Glomerular endothelial cell (primary cell): ENCODE measurements at regions not wholly inside any gene's neighbourhood (a gene's known extent, or its start where the extent isn't known, plus 50 kb on each side); places are given as distances from the start of the nearest gene placed in this dataset.
"Not testable (repeated sequence)": the region's sequence is repeated elsewhere in the genome, so short reads cannot be mapped to it uniquely, and the experiment has no call there.

ENCODE experiments used
- DNase-seq: peaks from one replicate; pipeline ENCODE4 v3.0.0-alpha.2; 2011; ENCODE audit warnings: low read depth, low spot score; ENCODE audit errors: extremely low read depth

DNA sequence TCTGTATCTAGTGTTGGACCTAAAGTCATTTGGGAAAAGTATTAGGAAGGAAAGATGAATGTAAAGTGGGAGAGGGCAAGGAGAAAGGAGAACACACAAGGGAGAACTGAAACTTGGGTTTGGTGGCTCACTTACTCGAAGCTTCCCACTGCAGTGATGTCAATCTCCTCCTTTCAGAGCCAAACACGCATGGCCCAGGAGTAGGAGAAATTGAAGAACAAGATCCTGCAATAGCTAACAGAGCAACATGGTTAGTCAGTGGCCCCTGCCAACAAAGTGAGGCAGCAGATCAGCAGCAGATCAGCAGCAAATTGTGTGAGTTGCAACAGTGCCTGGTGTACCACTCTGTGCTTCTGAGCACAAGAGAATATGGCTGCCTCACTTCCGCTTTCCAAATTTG, 366.4 kb downstream of the PSAT1 start:
- DNase-seq: no peak

DNA sequence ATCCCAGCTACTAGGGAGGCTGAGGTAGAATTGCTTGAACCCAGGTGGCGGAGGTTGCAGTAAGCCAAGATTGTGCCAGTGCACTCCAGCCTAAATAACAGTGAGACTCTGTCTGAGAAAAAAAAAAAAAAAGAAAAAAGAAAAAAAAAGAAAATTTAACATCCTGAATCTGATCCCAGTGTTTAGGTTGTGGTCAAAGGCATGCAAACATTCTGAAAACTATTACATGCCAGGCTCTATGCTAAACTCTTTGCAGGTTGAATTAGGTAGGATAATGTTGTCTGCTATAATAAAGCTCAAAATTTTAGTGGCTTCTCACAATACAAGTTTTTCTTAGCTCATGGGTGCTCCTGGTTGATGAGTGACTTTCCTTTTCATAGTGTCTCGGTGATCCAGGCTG, 367.4 kb downstream of the PSAT1 start:
- no peak for DNase-seq

DNA sequence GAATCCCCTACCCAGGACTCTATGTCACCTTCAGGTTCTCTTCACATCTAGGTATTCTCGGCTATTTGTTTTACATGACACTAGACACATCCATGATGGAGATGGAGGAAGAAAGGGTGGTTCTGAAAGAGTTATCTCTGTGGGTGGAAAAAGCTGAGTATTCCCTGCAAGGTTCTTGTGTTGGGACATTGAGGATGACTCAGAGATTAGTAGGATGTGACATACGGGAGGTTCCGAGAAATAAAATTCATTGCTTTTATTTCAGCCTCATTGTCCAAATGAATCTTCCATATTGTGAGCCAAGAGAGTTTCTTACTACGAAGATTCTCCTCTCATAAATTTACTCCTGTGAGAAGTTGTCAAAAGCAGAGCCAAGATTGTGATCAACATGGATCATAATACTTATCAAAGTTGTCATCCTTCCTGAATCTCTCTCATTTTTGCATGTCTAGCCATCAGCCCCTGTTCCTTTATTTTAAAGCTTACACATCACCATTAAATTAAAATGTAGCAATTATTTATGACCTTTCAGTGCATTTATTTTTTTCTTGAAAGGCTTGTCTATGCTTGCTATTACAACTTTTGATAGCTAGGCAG, 370.0 kb downstream of the PSAT1 start:
- DNase-seq: no peak

DNA sequence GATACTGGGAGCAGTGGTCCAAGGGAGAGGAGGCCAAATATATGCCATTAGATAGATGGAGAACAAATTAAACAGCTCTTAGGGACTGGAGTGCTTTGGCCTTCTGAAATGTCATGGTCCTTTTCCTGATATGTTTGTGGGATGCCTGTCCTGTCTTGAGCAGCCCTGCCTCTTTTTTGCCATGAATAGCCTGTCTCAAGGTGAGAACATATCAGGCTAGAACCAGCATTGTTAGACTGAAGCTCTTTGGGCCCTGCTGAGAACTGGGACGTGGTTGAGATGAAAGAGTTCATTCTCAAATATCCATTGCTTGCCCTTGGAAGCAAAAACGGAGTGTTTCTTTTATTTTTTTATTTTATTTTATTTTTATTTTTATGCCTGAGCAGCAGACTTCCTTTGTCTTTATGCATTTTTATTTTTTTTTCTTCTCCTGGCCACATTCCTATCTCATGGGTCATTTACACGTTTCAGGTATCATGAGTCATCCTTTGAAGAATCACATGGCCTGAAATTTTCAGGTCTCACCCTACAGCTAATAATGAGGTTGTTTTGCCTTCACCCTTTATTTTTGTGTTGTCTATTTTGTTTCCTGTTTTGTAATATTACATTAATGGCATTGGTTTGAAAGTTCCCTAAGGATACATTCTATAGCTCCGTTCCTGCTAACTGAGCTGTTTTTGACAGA, 371.4 kb downstream of the PSAT1 start:
- DNase-seq: no peak

DNA sequence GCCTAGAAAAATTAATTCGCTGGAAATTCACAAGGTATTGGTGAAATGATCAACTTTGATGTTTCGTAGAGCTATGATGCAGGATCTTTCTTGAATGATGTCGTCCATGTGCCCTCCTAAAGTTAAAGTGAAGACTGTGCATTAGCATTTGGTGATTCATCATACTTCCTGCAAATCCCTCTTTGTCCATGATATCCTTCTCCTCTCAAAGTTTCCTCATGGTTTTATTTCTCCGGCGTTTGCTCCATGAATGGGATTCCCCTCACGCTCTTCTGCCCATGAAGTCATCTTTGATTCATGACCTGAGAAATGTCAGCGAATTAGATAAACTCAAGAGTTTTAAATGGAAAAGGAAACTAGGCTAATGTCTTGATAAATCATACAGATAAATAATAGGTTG, 372.7 kb downstream of the PSAT1 start:
- no peak for DNase-seq

DNA sequence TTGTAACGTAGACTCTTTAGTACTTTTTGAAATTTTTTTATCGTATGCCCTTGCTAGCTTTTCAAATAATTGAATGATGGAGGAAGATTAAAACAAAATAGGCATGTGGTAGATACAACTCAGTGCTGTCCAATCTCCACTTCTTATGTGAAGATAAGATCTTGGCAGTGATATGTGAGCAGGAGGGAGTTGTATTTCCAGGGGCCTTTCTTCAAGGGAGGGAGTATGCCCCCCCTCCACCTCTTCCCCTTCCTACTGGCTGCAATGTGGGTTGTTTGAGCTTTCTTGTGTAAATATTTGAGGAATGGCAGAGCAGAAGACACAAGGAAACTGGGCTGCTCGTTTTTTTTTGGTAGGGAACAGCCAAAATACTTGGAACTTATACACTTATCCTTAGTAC, 374.9 kb downstream of the PSAT1 start:
- DNase-seq: no peak

DNA sequence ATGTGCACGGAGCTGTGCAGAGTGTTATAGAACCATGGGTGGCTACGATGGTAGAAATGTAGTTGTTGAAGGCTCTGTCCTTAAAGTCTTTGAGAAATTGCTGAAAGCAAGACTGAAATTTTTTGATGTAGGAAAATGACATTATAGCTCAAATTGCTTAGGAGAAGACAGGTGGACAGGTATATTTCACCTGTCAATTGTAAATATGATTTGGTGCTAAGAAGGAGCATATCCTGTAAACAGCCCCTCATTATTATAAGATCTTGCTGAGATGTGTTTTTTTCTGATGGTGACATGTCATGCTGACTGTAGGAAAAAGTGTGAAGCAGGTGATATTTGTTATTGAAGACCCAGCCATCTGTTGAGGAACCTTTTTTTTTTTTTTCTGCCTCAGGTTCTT, 377.9 kb downstream of the PSAT1 start:
- DNase-seq: no peak

DNA sequence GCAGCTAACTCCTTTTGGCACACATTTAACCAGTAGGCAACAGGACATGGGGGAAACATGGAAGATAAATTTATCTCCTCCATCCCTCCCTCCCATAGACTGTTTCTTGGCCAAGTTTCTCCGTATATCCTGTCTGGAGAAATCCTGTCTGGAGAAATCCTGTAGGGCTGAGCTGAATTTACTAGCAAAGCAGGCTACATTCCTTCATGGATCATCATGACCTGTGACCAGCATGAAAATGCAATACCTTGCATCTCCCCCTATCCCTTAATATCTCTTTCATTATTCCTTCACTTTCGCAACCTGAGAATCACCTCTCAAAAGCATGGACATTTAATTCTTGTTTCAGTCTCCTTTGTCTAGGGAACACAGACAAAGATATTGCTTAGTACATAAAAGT, 379.1 kb downstream of the PSAT1 start:
- no peak for DNase-seq

DNA sequence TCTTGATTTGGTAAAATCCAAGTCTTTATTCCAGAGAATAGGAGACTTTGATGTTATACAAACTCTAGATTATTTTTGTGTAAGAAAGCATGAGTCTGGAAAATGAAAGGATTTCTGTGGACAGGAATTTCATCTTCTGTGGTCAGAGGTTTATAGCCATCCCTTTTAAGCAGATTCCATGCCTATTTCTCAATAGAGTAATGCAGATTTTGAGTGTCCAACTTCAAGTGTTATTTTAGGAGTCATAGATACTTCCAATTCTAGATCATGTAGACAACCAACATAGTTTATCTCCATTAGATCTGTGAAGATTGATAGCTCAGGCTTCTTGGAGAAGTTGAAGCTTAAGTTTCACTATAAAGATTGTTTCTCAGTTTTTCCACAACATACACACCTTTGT, 379.7 kb downstream of the PSAT1 start:
- DNase-seq: no peak

DNA sequence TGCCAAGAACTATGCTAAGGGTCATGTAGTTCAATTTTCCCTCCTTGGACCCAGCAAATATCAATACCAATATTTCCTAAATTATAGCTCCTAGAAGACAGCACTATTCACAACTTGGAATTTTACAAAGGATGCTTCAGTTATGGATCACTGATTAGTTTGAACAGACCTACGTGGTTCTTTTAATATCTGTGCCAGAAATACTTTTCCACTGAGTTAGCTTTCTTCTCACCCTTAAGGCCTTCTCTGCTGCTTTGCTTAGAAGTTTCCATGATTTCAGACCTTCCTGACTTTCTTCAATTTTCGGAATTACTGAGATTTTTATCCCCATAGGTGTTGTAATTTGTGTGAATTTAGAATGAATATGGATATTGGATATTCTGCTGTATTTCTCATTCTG, 380.4 kb downstream of the PSAT1 start:
- no peak for DNase-seq

DNA sequence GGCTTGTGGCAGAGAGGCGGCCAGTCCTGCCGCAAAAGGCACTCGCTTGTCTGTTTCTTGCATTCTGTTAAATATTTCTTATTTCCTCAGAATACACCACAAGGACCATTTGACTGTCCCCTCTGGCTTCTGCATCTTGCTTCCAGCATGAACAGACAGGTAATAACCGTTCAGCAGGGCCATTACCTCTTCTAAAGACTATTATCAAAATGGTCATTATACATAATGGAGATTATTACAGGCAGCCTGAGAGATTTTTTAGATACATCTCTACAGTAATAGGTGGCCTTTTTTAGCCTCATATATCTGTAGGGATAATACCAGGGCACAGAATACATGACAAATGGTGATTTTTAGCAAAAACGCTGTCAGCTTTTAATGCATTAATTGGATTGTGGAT, 382.0 kb downstream of the PSAT1 start:
- DNase-seq: no peak

DNA sequence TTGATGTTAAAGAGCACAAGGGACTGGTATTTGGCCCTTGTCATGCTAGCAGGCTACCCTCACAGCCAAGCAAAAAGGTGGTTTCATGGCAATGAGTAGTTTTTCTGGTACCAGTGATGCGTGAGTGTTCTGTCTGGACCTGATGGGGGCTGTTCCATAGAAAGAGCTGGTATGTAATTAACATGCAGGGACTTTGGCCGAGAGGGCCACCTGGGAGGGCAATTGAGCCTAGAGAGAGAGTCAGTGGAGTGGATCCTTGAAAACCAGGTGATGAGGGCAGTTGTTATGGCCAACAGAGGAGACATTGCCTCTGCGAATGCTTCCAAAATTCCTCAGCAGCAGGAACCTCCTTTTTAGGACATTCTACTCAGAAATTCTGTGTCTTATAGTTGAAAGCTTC, 383.3 kb downstream of the PSAT1 start:
- DNase-seq: no peak

DNA sequence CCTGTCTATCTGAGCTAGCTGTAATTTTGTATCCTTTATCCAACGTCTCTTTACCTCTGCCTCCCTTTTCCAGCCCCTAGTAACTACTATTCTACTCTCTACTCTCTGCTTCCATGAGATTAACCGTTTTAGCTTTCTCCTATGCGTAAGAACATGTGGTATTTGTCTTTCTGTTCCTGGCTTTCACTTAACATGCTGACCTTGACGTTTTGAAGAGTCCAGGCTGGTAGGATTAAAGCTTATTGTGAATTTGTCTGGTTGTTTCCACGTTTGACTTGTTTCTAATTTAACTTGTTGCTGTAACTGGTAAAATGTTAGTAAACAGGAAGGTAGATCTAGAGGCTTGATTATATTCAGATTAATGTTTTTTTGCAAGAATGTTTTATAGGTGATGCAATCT, 385.3 kb downstream of the PSAT1 start:
- no peak for DNase-seq

DNA sequence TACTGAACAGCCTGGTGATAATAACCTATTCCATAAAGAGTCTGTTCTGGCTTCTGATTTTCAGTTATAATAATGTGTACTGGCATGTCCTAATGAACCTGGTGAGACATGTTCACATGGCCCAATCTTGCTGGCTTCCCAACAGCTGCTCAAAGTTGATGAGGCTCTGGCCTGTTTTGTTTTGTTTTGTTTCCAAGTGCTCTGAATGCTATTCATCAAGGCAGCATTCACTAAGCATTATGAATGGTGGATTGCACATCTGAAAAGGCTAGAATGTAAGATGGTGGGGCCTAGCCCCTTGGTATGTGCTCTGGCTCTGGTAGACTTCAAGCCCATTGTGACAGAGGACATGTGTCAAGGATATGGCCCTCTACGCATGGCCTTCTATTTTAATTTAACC, 388.5 kb downstream of the PSAT1 start:
- no peak for DNase-seq

DNA sequence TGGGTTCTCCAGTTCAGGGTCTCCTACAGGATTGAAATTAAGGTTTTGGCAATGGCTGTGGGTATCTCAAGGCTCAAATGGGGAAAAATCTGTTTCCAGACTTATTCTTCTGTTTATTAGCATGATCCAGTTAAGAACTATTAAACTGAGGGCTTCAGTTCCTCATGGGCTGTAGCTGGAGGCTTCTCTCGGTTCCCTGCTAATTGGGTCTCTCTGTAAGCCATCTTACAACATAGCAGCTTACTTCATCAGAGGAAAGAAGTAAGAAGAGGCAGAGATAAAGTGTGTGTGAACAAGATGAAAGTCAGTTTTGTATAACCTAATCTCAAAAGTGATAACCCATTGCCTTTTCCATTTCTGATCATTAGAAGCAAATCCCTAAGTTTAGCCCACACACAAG, 391.9 kb downstream of the PSAT1 start:
- no peak for DNase-seq

DNA sequence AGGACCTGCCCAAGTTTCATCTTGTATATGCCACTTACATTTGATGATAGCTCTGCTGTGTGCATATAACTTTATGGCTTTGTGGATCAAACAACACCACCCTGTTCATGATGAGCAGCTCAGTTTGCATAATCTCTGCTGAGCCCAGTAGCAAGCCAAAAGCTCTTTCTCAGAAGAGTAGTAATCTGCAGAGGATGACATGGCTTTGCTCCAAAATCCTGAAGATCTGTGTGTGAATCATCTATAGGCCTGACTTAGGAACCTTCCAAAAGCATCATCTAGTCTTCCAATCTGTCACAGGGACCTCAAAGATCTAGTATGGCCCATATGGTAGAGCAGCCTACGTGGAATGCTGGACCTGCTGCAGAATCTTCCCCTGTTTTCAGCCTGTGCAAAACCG, 394.6 kb downstream of the PSAT1 start:
- DNase-seq: no peak

DNA sequence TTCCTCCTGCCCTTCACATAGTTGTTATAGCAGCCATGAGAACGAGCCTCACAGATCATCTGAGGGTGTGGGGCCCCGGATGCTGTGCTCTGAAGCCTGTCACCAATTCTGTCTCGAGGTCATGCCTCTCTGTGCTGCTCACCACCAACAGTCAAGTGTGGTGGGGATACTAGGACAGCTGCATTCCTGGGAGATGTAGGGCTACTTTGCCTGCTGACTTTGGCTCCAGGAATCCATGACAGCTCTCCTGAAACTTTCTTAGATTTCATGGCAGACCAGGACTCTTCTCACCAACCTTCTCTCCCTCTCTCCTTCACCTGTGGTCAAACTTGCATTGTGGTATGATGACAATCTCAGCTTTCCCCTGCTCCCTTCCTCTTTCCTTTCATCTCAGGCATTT, 395.9 kb downstream of the PSAT1 start:
- DNase-seq: no peak

DNA sequence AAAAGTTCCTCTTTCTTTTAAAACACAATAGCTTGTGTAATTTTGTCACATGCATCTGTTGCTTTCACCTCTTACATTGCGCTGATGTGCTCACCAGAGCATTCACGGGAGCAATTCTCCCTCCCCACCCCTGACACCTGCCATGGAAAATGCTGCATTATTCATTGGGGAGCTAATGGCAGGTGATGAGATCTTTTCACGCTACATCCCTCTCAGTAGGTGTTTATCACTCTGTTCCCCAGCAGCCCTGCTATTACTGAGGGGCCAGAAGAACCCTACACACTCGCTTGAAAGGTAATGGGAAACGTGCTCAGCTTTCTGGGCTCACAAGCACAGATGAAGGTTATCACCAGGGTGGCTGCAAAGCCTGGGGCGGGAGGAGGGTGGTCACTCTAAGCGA, 398.0 kb downstream of the PSAT1 start:
- no peak for DNase-seq

DNA sequence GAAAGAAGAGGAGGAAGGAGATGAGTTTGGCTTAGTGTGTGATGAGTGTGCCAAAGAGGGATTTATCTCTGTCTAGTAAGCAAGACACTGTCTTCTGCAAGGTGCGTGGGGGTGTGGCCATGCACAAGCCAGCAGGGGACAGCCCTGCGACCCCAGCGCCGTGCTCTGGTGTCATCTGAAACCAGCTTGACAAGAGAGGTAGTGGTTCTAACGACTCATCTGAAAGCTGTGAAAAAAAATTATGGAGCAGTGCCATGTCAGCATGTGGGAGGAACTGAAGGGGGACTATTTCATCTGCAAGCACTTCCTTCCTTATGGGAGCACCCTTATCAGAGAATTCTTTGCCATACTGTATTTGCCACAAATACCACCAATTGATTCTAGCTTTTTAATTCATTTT, 398.6 kb downstream of the PSAT1 start:
- no peak for DNase-seq

DNA sequence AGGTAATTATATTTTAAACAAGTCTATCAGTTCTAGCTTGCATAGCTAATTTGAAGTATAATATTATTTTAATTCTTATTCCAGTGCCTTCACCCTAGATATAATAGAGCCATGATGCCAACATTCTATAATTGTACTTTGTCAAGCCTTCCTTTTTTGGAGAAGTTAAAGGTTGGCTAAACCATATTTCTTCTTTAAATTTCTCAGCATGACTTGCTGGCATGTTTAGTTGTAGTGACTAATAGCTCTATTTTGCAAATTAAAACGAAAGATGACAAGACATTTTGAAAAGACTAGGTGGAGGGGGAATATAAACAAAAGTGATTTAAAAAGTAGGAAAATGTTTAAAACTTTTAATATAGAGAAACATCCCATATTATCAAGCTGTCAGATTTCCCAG, 400.7 kb downstream of the PSAT1 start:
- no peak for DNase-seq

DNA sequence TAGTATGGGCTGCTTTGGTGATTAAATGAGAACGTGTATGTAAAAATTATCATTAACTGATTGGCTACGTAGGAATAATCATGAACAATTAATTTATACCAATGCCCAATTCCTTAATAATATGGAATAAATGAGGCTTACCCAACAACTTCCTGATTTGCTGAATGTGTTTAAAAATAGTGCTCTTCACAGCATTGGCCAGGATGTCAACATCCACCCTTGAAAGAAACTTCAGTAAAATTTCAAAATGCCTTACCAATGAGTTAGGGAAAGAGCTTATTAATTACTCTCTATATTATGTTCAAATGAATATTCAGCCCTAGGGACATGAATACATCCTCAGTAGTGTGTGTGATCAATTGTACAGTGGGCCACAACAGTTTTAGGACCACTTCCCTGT, 401.4 kb downstream of the PSAT1 start:
- no peak for DNase-seq

DNA sequence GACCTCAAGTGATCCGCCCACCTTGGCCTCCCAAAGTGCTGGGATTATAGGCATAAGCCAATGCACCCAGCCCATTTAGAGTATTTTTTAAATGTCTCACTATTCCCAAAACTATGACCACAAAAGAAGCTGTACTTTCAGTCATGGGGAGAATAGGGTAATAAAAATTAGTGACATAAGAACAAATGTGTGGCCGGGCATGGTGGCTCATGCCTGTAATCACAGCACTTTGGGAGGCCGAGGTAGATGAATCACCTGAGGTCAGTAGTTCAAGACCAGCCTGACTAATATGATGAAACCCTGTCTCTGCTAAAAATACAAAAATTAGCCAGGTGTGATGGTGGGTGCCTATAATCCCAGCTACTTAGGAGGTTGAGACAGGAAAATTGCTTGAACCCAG, 402.3 kb downstream of the PSAT1 start:
- not testable (repeated sequence) for DNase-seq

DNA sequence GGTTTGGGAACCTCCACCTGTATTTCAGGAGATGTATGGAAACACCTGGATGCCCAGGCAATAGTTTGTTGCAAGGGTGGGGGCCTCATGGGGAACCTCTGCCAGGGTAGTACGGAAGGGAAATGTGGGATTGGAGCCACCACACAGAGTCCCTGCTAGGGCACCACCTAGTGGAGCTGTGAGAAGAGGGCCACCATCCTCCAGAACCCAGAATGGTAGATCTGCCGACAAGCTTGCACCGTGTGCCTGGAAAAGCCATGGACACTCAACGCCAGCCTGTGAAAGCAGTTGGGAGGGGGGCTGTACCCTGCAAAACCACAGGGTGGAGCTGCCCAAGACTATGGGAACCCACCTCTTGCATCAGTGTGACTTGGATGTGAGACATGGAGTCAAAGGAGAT, 407.2 kb downstream of the PSAT1 start:
- DNase-seq: not testable (repeated sequence)
